SK-N-SH (cell line): ENCODE measurements at regions not wholly inside any gene's neighbourhood (a gene's known extent, or its start where the extent isn't known, plus 50 kb on each side); places are given as distances from the start of the nearest gene placed in this dataset.

Experiments used
- CTCF ChIA-PET: fragments of 300-600, 350-600 bp; formaldehyde crosslinking; extraction: SDS; loops from one replicate; lab custom pipeline; 2021; lab: Yijun Ruan, JAX
- POLR2A ChIA-PET: fragments of 350-600 bp; sonication (Branson Sonifier 250); formaldehyde crosslinking; extraction: SDS; loops from one replicate; lab custom pipeline; 2020; ENCODE audit warnings: antibody characterized with exemption, inconsistent platforms; lab: Yijun Ruan, JAX
- DNase-seq: peaks from one replicate; pipeline ENCODE4 v3.0.0; 2012
- H2AFZ ChIP-seq: fragments of 200-600 bp; sonication (generic); 2 replicates; pipeline ENCODE4 v1.8.1; 2016; ENCODE audit warnings: antibody characterized with exemption, mild to moderate bottlenecking, low read depth
- H3F3A ChIP-seq: fragments of 200-600 bp; sonication (generic); replicated peaks from 2 replicates; pipeline ENCODE3; 2016; ENCODE audit warnings: antibody characterized with exemption, mild to moderate bottlenecking; ENCODE audit not compliant: insufficient read depth
- H3K27ac ChIP-seq, 2 experiments: fragments of 200-500 bp in 1 of 2; fragments of 200-600 bp in 1 of 2; sonication (Bioruptor generic) in 1 of 2; sonication (generic), shearing (Covaris generic) in 1 of 2; 2 replicates each; pipeline versions ENCODE4 v1.5.1 to v1.6.1; 2014 to 2016; ENCODE audit warnings: low read depth in 2 of 2, inconsistent platforms in 1 of 2, low read length in 1 of 2, mild to moderate bottlenecking in 1 of 2, mixed read lengths in 1 of 2
- H3K27me3 ChIP-seq: fragments of 200-600 bp; sonication (generic), shearing (Covaris generic); 2 replicates; pipeline ENCODE4 v1.6.1; 2016; ENCODE audit warnings: mixed run types; ENCODE audit not compliant: insufficient read depth
- H3K36me3 ChIP-seq, 2 experiments: fragments of 200-500 bp in 1 of 2; fragments of 200-600 bp in 1 of 2; sonication (Bioruptor generic) in 1 of 2; sonication (generic) in 1 of 2; replicated peaks in 1 of 2; 2 replicates each; pipeline versions ENCODE3 to v1.5.1; 2014 to 2016; ENCODE audit warnings: low read length in 1 of 2, mild to moderate bottlenecking in 1 of 2; ENCODE audit not compliant: insufficient read depth in 2 of 2, control insufficient read depth in 1 of 2
- H3K4me1 ChIP-seq, 2 experiments: fragments of 200-500 bp in 1 of 2; fragments of 200-600 bp in 1 of 2; sonication (Bioruptor generic) in 1 of 2; sonication (generic), shearing (Covaris generic) in 1 of 2; 2 replicates each; pipeline versions ENCODE4 v1.5.1 to v1.6.1; 2014 to 2016; ENCODE audit warnings: low read depth in 1 of 2, low read length in 1 of 2, mixed run types in 1 of 2; ENCODE audit not compliant: insufficient read depth in 2 of 2, control insufficient read depth in 1 of 2
- H3K4me2 ChIP-seq: fragments of 200-600 bp; sonication (generic), shearing (Covaris generic); 2 replicates; pipeline ENCODE4 v1.6.1; 2017; ENCODE audit warnings: mixed run types
- H3K4me3 ChIP-seq, 2 experiments: fragments of 200-500 bp in 1 of 2; fragments of 200-600 bp in 1 of 2; sonication (Bioruptor generic) in 1 of 2; sonication (generic), shearing (Covaris generic) in 1 of 2; 2 replicates each; pipeline versions ENCODE4 v1.5.1 to v1.8.1; 2014 to 2016; ENCODE audit warnings: low read depth in 2 of 2, inconsistent platforms in 1 of 2, low read length in 1 of 2, mild to moderate bottlenecking in 1 of 2, mixed read lengths in 1 of 2, moderate library complexity in 1 of 2
- H3K79me2 ChIP-seq: fragments of 200-600 bp; sonication (generic); 2 replicates; pipeline ENCODE4 v1.8.1; 2017; ENCODE audit warnings: mild to moderate bottlenecking; ENCODE audit not compliant: insufficient read depth
- H3K9ac ChIP-seq: fragments of 200-600 bp; sonication (generic); 2 replicates; pipeline ENCODE4 v1.6.1; 2017; ENCODE audit warnings: mixed run types
- H3K9me2 ChIP-seq: fragments of 200-600 bp; sonication (generic); 2 replicates; pipeline ENCODE4 v1.6.1; 2017; ENCODE audit warnings: mixed run types
- H3K9me3 ChIP-seq: fragments of 200-600 bp; sonication (generic); 2 replicates; pipeline ENCODE4 v1.6.1; 2017; ENCODE audit warnings: mixed run types, mild to moderate bottlenecking, moderate library complexity
- H4K20me1 ChIP-seq: fragments of 200-600 bp; sonication (generic); 2 replicates; pipeline ENCODE4 v1.6.1; 2017; ENCODE audit warnings: mild to moderate bottlenecking, mixed run types; ENCODE audit not compliant: insufficient read depth
- CHD2 ChIP-seq: fragments of 150-350 bp; IDR thresholded peaks from 2 replicates; pipeline ENCODE4 v1.6.1; 2018; ENCODE audit warnings: low read length; ENCODE audit not compliant: partially characterized antibody
- EZH2phosphoT487 ChIP-seq: fragments of 200-600 bp; sonication (generic); IDR thresholded peaks from 2 replicates; pipeline ENCODE4 v1.6.1; 2017; ENCODE audit warnings: low read depth, mixed run types, mild to moderate bottlenecking, antibody characterized with exemption, moderate library complexity, borderline replicate concordance
- FOXJ3 ChIP-seq: sonication (generic); formaldehyde crosslinking; IDR thresholded peaks from 2 replicates; pipeline ENCODE4 v1.5.1; 2020; ENCODE audit warnings: mild to moderate bottlenecking, missing genetic modification reagents
- FOXM1 ChIP-seq: IDR thresholded peaks from 2 replicates; pipeline ENCODE4 v1.4.0; 2012; ENCODE audit warnings: low read depth, mild to moderate bottlenecking
- GATA2 ChIP-seq: sonication (generic); formaldehyde crosslinking; IDR thresholded peaks from 2 replicates; pipeline ENCODE4 v1.5.0; 2020; ENCODE audit warnings: mild to moderate bottlenecking, missing genetic modification reagents
- NFIC ChIP-seq: IDR thresholded peaks from 2 replicates; pipeline ENCODE4 v1.4.0; 2012; ENCODE audit warnings: borderline replicate concordance
- POLR2AphosphoS5 ChIP-seq: IDR thresholded peaks from 2 replicates; pipeline ENCODE4 v1.6.1; 2012; ENCODE audit warnings: low read depth, low read length
- RAD21 ChIP-seq: IDR thresholded peaks from 2 replicates; pipeline ENCODE4 v1.6.1; 2012; ENCODE audit warnings: mild to moderate bottlenecking, low read length
- REST ChIP-seq: IDR thresholded peaks from 2 replicates; pipeline ENCODE4 v1.6.1; 2012; ENCODE audit warnings: mild to moderate bottlenecking, low read depth, low read length, moderate library complexity
- RFX5 ChIP-seq: IDR thresholded peaks from 2 replicates; pipeline ENCODE4 v1.6.1; 2012; ENCODE audit warnings: mild to moderate bottlenecking, improper control_type of control experiment, low read length
- RXRA ChIP-seq: IDR thresholded peaks from 2 replicates; pipeline ENCODE4 v1.4.0; 2012; ENCODE audit warnings: low read depth, mild to moderate bottlenecking, borderline replicate concordance
- TCF12 ChIP-seq: IDR thresholded peaks from 2 replicates; pipeline ENCODE4 v1.4.0; 2012
- YY1 ChIP-seq: IDR thresholded peaks from 2 replicates; pipeline ENCODE4 v1.4.0; 2012; ENCODE audit warnings: low read depth, mild to moderate bottlenecking
- WGBS: methylation state at CpG from one replicate; pipeline ENCODE4 v1.1.6; 2017; ENCODE audit warnings: low lambda C conversion rate; 5-methylcytosine and 5-hydroxymethylcytosine counted together
- TF ChIP-seq, protein P1 (sequence below): fragments of 200-600 bp; sonication (generic); IDR thresholded peaks from 2 replicates; pipeline ENCODE4 v1.6.1; 2017; ENCODE audit warnings: antibody characterized with exemption, mild to moderate bottlenecking, moderate library complexity
- TF ChIP-seq, protein P2 (sequence below): IDR thresholded peaks from 2 replicates; pipeline ENCODE4; 2012
- TF ChIP-seq, protein P3 (sequence below): fragments of 150-350 bp; IDR thresholded peaks from 2 replicates; pipeline ENCODE4 v1.6.1; 2016; ENCODE audit warnings: mild to moderate bottlenecking, low read depth, low read length

DNA sequence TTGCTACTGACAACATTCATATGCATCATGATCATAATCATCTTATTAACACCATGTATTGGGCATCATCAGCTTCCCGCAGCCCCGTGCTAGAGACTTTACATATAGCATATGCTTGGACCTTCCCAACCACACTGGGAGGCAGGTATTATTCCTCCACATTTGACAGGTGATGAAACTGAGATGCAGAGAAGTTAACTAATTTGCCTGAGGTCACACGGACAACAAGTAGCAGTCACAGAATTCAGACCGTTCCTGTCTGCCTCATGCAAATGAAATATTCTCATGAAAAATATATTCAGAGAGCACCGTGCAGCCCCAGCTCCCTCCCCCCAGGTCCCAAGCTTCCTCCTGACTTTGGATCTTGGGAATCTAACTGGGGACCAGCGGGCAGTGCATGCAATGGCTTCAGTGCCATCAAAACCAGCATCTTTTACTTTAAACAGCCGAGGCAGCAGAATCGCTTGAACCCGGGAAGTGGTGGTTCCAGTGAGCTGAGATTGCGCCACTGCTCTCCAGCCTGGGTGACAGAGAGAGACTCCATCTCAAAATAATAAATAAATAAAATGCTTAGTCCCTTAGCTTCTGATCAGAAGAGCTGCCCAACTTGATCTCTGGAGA is 112.2 kb upstream of the GPR26 start:
- TF ChIP-seq GATA2 (CRISPR knock-in tag) (no peak), RFX5 (no peak), EZH2phosphoT487 (no peak), REST (no peak), POLR2AphosphoS5 (no peak), YY1 (no peak), TCF12 (no peak), FOXM1 (no peak), CHD2 (no peak), FOXJ3 (CRISPR knock-in tag) (no peak), NFIC (no peak), RAD21 (no peak), RXRA (no peak)
- TF ChIP-seq, protein P1, sequence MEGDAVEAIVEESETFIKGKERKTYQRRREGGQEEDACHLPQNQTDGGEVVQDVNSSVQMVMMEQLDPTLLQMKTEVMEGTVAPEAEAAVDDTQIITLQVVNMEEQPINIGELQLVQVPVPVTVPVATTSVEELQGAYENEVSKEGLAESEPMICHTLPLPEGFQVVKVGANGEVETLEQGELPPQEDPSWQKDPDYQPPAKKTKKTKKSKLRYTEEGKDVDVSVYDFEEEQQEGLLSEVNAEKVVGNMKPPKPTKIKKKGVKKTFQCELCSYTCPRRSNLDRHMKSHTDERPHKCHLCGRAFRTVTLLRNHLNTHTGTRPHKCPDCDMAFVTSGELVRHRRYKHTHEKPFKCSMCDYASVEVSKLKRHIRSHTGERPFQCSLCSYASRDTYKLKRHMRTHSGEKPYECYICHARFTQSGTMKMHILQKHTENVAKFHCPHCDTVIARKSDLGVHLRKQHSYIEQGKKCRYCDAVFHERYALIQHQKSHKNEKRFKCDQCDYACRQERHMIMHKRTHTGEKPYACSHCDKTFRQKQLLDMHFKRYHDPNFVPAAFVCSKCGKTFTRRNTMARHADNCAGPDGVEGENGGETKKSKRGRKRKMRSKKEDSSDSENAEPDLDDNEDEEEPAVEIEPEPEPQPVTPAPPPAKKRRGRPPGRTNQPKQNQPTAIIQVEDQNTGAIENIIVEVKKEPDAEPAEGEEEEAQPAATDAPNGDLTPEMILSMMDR, result no peak
- TF ChIP-seq, protein P2, sequence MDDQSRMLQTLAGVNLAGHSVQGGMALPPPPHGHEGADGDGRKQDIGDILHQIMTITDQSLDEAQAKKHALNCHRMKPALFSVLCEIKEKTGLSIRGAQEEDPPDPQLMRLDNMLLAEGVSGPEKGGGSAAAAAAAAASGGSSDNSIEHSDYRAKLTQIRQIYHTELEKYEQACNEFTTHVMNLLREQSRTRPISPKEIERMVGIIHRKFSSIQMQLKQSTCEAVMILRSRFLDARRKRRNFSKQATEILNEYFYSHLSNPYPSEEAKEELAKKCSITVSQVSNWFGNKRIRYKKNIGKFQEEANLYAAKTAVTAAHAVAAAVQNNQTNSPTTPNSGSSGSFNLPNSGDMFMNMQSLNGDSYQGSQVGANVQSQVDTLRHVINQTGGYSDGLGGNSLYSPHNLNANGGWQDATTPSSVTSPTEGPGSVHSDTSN, result no peak
- TF ChIP-seq, protein P3, sequence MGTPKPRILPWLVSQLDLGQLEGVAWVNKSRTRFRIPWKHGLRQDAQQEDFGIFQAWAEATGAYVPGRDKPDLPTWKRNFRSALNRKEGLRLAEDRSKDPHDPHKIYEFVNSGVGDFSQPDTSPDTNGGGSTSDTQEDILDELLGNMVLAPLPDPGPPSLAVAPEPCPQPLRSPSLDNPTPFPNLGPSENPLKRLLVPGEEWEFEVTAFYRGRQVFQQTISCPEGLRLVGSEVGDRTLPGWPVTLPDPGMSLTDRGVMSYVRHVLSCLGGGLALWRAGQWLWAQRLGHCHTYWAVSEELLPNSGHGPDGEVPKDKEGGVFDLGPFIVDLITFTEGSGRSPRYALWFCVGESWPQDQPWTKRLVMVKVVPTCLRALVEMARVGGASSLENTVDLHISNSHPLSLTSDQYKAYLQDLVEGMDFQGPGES, result no peak
- H3K9me3 ChIP-seq, result no peaks in the 10 kb centered on the region
- H3K9me2 ChIP-seq, result no peaks in the 10 kb centered on the region
- no peaks in the 10 kb centered on the region for H3K36me3 ChIP-seq
- WGBS, result 41% methylated on average over 8 of the region's 10 CpGs
- ChIA-PET POLR2A (no interaction called here), CTCF (interaction anchor here (0.7 to 2.0 kb wide), 3 partner anchors 229 to 511 kb away, joined by 3 to 8 read pairs (median 7); no protein-coding TSS in a partner anchor)
- no peaks in the 10 kb centered on the region for H3F3A ChIP-seq
- H3K4me3 ChIP-seq, result no peak overlapping the region
- no peak overlapping the region for H3K27ac ChIP-seq
- H4K20me1 ChIP-seq, result no peaks in the 10 kb centered on the region
- DNase-seq, result no peak
- H3K79me2 ChIP-seq, result no peaks in the 10 kb centered on the region
- no peak overlapping the region for H3K9ac ChIP-seq
- no peaks in the 10 kb centered on the region for H3K27me3 ChIP-seq
- H3K4me2 ChIP-seq, result no peak overlapping the region
- H3K4me1 ChIP-seq, result no peaks in the 10 kb centered on the region
- no peak overlapping the region for H2AFZ ChIP-seq
